ENCODE measurements at regions not wholly inside any gene's neighbourhood (a gene's known extent, or its start where the extent isn't known, plus 50 kb on each side); places are given as distances from the start of the nearest gene placed in this dataset.

- DNase-seq, result no peak
- no peak overlapping the region for H3K4me2 ChIP-seq (ENCODE audit: low read depth, low read length)
- H3K56ac ChIP-seq (ENCODE audit: extremely low read depth, insufficient read depth, low read length), result no peak overlapping the region
- H3K14ac ChIP-seq (replicated peaks; ENCODE audit: low read depth, low read length), result no peak overlapping the region
- no peak overlapping the region for H2BK20ac ChIP-seq (ENCODE audit: low read depth, low read length)
- no peak overlapping the region for H4K91ac ChIP-seq (ENCODE audit: insufficient read depth, low read depth, low read length)
- ChIA-PET CTCF (no interaction called here), POLR2A (ENCODE audit: unreplicated experiment) (no interaction called here)
- no peaks in the 10 kb centered on the region for H3K36me3 ChIP-seq (ENCODE audit: control insufficient read depth, insufficient read depth, low read length)
- no peaks in the 10 kb centered on the region for H4K20me1 ChIP-seq (ENCODE audit: insufficient read depth, low read length)
- H2BK120ac ChIP-seq (ENCODE audit: low read depth, low read length), result no peak overlapping the region
- no peak overlapping the region for H3K18ac ChIP-seq (ENCODE audit: low read depth, low read length)
- TF ChIP-seq NFE2L2 (IDR thresholded peaks at IDR 0.05; ENCODE audit: low read depth, low read length) (no peak), POLR2A (IDR thresholded peaks at IDR 0.05; ENCODE audit: low read depth, low read length) (no peak), RCOR1 (IDR thresholded peaks at IDR 0.05; ENCODE audit: insufficient replicate concordance, low read length) (no peak), RFX5 (IDR thresholded peaks at IDR 0.05; ENCODE audit: low read depth, low read length) (no peak), MXI1 (IDR thresholded peaks at IDR 0.05; ENCODE audit: borderline replicate concordance, low read depth, low read length) (no peak), MAFK (IDR thresholded peaks at IDR 0.05; ENCODE audit: low read depth, low read length) (no peak), USF2 (IDR thresholded peaks at IDR 0.05; ENCODE audit: low read depth, low read length) (no peak), CEBPB (IDR thresholded peaks at IDR 0.05; ENCODE audit: low read depth, low read length) (no peak), CHD1 (IDR thresholded peaks at IDR 0.05; ENCODE audit: low read depth, low read length) (no peak), CTCF (conservative IDR thresholded peaks at IDR 0.05; ENCODE audit: low read depth, low read length) (no peak), BHLHE40 (IDR thresholded peaks at IDR 0.05; ENCODE audit: low read depth, low read length) (no peak), SMC3 (IDR thresholded peaks at IDR 0.05; ENCODE audit: low read depth, low read length) (no peak), RAD21 (IDR thresholded peaks at IDR 0.05; ENCODE audit: low read length) (no peak), FOS (IDR thresholded peaks at IDR 0.05; ENCODE audit: low read depth, low read length) (no peak), ELK1 (IDR thresholded peaks at IDR 0.05; ENCODE audit: borderline replicate concordance, low read depth, low read length) (no peak)
- H2AK9ac ChIP-seq (replicated peaks; ENCODE audit: low read depth, low read length, poor library complexity), result no peak overlapping the region
- no peak overlapping the region for H3K4ac ChIP-seq (ENCODE audit: low read depth, low read length)
- no peak overlapping the region for H4K5ac ChIP-seq (ENCODE audit: low read depth, low read length)
- intact Hi-C loops (cut with micrococcal nuclease), result no loop called here
- whole genome bisulfite sequencing, 2 experiments (ENCODE audit: extremely low coverage in 2 of 2, insufficient read length in 1 of 2), result no CpG with 5 or more reads among the region's 2 CpGs
- no peak for ATAC-seq (ENCODE audit: low read depth)
- no peak overlapping the region for H3K23ac ChIP-seq (ENCODE audit: low read depth, low read length)
- no peaks in the 10 kb centered on the region for H3K9me3 ChIP-seq (ENCODE audit: control insufficient read depth, insufficient read depth, low read length)
- no peaks in the 10 kb centered on the region for H3K79me1 ChIP-seq (ENCODE audit: low read depth in 1 of 2, low read length in 2 of 2)
- H3K27me3 ChIP-seq (ENCODE audit: control insufficient read depth, insufficient read depth, low read length), result no peaks in the 10 kb centered on the region
- no peak overlapping the region for H2AK5ac ChIP-seq (ENCODE audit: low read depth, low read length)
- dilution Hi-C loops (cut with HindIII; ENCODE audit: low sequenced_read_pairs, unreplicated experiment), result no loop called here
- H3K9ac ChIP-seq (ENCODE audit: low read depth, low read length), result no peak overlapping the region
- no peak overlapping the region for H2AFZ ChIP-seq (replicated peaks; ENCODE audit: low read length, poor library complexity)
- in situ Hi-C loops (cut with MboI; ENCODE audit: low sequenced_read_pairs), result no loop called here
- H3K9me1 ChIP-seq (ENCODE audit: insufficient read depth, low read length), result no peaks in the 10 kb centered on the region
- H3K4me3 ChIP-seq (ENCODE audit: insufficient read depth, low read depth, low read length), result no peak overlapping the region
- no peak overlapping the region for H2BK5ac ChIP-seq (ENCODE audit: low read depth, low read length, poor library complexity, severe bottlenecking)
- no peak overlapping the region for H4K8ac ChIP-seq (ENCODE audit: low read depth in 2 of 2, low read length in 2 of 2)
- no peak overlapping the region for H3K27ac ChIP-seq (ENCODE audit: insufficient read depth, low read length)
- H2BK15ac ChIP-seq (ENCODE audit: low read depth, low read length), result no peak overlapping the region
- H3K4me1 ChIP-seq (ENCODE audit: control insufficient read depth, insufficient read depth, low read length), result no peaks in the 10 kb centered on the region
- BruUV-seq (replicated peaks), result no TSS peak
Observed at GRCh38 chr1:173362543-173362942, 114.6 kb upstream of the PRDX6 start.

Data from IMR-90 (cell line).